Endothelial cell (in vitro differentiated cells): ENCODE measurements at regions not wholly inside any gene's neighbourhood (a gene's known extent, or its start where the extent isn't known, plus 50 kb on each side); places are given as distances from the start of the nearest gene placed in this dataset.

ENCODE experiments used
- DNase-seq: peaks from one replicate; pipeline ENCODE4 v3.0.0; 2021; ENCODE audit warnings: low spot score
- H3K27ac Mint-ChIP-seq: one replicate; pipeline ENCODE4 v1.8.0; 2021; ENCODE audit warnings: mixed read lengths, inconsistent platforms; ENCODE audit not compliant: unreplicated experiment
- H3K27me3 Mint-ChIP-seq: one replicate; pipeline ENCODE4 v1.8.0; 2021; ENCODE audit warnings: mild to moderate bottlenecking, moderate library complexity, mixed read lengths, inconsistent platforms; ENCODE audit not compliant: unreplicated experiment
- H3K36me3 Mint-ChIP-seq: one replicate; pipeline ENCODE4 v1.8.0; 2021; ENCODE audit warnings: mild to moderate bottlenecking, low read depth, mixed read lengths, inconsistent platforms; ENCODE audit not compliant: unreplicated experiment
- H3K4me1 Mint-ChIP-seq: one replicate; pipeline ENCODE4 v1.8.0; 2021; ENCODE audit warnings: mild to moderate bottlenecking, mixed read lengths, inconsistent platforms; ENCODE audit not compliant: unreplicated experiment
- H3K4me3 Mint-ChIP-seq: one replicate; pipeline ENCODE4 v1.8.0; 2021; ENCODE audit warnings: mild to moderate bottlenecking, mixed read lengths, inconsistent platforms; ENCODE audit not compliant: unreplicated experiment
- H3K9me3 Mint-ChIP-seq: one replicate; pipeline ENCODE4 v1.8.0; 2021; ENCODE audit warnings: mixed read lengths, inconsistent platforms; ENCODE audit not compliant: unreplicated experiment
- CTCF ChIP-seq: fragments of 200-600 bp; sonication (generic); IDR thresholded peaks from one replicate; pipeline ENCODE4 v1.5.0; 2021; ENCODE audit warnings: antibody characterized with exemption; ENCODE audit not compliant: unreplicated experiment

GRCh38 chr13:82593239-82593638 is 1289.0 kb downstream of the SLITRK1 start:
- DNase-seq = no peak
- Mint-ChIP-seq H3K36me3 (no peaks in the 10 kb centered on the region), H3K9me3 (no peaks in the 10 kb centered on the region), H3K27ac (no peak overlapping the region), H3K4me1 (no peaks in the 10 kb centered on the region), H3K4me3 (no peak overlapping the region), H3K27me3 (no peaks in the 10 kb centered on the region)
- TF ChIP-seq CTCF = no peak

GRCh38 chr13:82571653-82572052 is 1310.6 kb downstream of the SLITRK1 start:
- H3K4me1 Mint-ChIP-seq = no peaks in the 10 kb centered on the region
- no peak for TF ChIP-seq CTCF
- H3K4me3 Mint-ChIP-seq = no peak overlapping the region
- H3K36me3 Mint-ChIP-seq = no peaks in the 10 kb centered on the region
- H3K9me3 Mint-ChIP-seq = no peaks in the 10 kb centered on the region
- H3K27me3 Mint-ChIP-seq = peaks cover 5% of the 10 kb centered on the region
- no peak overlapping the region for H3K27ac Mint-ChIP-seq
- DNase-seq = no peak

GRCh38 chr13:82569581-82569980 is 1312.7 kb downstream of the SLITRK1 start:
- H3K4me1 Mint-ChIP-seq = no peaks in the 10 kb centered on the region
- peaks cover 5% of the 10 kb centered on the region for H3K27me3 Mint-ChIP-seq

GRCh38 chr13:82566864-82567263 is 1315.4 kb downstream of the SLITRK1 start:
- H3K4me1 Mint-ChIP-seq = no peaks in the 10 kb centered on the region
- no peak for DNase-seq
- H3K4me3 Mint-ChIP-seq = no peak overlapping the region
- H3K27me3 Mint-ChIP-seq = peaks cover 3% of the 10 kb centered on the region
- no peaks in the 10 kb centered on the region for H3K36me3 Mint-ChIP-seq
- no peaks in the 10 kb centered on the region for H3K9me3 Mint-ChIP-seq
- no peak for TF ChIP-seq CTCF
- no peak overlapping the region for H3K27ac Mint-ChIP-seq

More at GRCh38 chr13:82569581-82569980, 1312.7 kb downstream of the SLITRK1 start:
- Mint-ChIP-seq H3K4me3 (no peak overlapping the region), H3K9me3 (no peaks in the 10 kb centered on the region), H3K27ac (no peak overlapping the region), H3K36me3 (no peaks in the 10 kb centered on the region)
- no peak for TF ChIP-seq CTCF
- no peak for DNase-seq

- Mint-ChIP-seq H3K9me3 (no peaks in the 10 kb centered on the region), H3K27ac (no peak overlapping the region), H3K27me3 (peaks cover 2% of the 10 kb centered on the region), H3K4me1 (no peaks in the 10 kb centered on the region), H3K4me3 (no peak overlapping the region), H3K36me3 (no peaks in the 10 kb centered on the region)
- TF ChIP-seq CTCF = no peak
- no peak for DNase-seq
These were observed 1317.1 kb downstream of the SLITRK1 start for GRCh38 chr13:82565201-82565600.
